ENCODE measurements at regions not wholly inside any gene's neighbourhood (a gene's known extent, or its start where the extent isn't known, plus 50 kb on each side); places are given as distances from the start of the nearest gene placed in this dataset.

- no peak for TF ChIP-seq POLR2A (IDR thresholded peaks at IDR 0.05; ENCODE audit: low read depth, low read length)
- TF ChIP-seq POLR2AphosphoS5 (IDR thresholded peaks at IDR 0.05; ENCODE audit: low read depth, low read length), result no peak
These were observed 1024.8 kb downstream of the PLA2G4A start for GRCh38 chr1:187853505-187853904.

Measured in GM12892 (cell line).